HL-60 (cell line): ENCODE measurements at regions not wholly inside any gene's neighbourhood (a gene's known extent, or its start where the extent isn't known, plus 50 kb on each side); places are given as distances from the start of the nearest gene placed in this dataset.

ENCODE experiments used
- CTCF ChIP-seq: IDR thresholded peaks from one replicate; pipeline ENCODE4 v1.5.1; 2011; ENCODE audit warnings: low read length, control low read depth, inconsistent platforms; ENCODE audit not compliant: insufficient read depth
- GABPA ChIP-seq: IDR thresholded peaks from 2 replicates; pipeline ENCODE4 v1.6.1; 2012; ENCODE audit warnings: low read depth
- POLR2AphosphoS5 ChIP-seq: IDR thresholded peaks from 2 replicates; pipeline ENCODE4 v1.6.1; 2012; ENCODE audit warnings: low read depth

- TF ChIP-seq CTCF (no peak), GABPA (no peak), POLR2AphosphoS5 (no peak)
These were observed 213.3 kb downstream of the GLUD2 start for GRCh38 chrX:121260596-121261240.
